RWPE2 (cell line): ENCODE measurements at regions not wholly inside any gene's neighbourhood (a gene's known extent, or its start where the extent isn't known, plus 50 kb on each side); places are given as distances from the start of the nearest gene placed in this dataset.

ENCODE experiments used
- ATAC-seq: fragments of 200-7000 bp; cut with Tn5 transposase; 3 replicates; pipeline ENCODE4 v1.9.1; 2021; ENCODE audit warnings: low read depth
- DNase-seq: peaks from one replicate; pipeline ENCODE4 v3.0.0-alpha.2; 2020; ENCODE audit warnings: low spot score
- H3K27ac ChIP-seq: fragments of 450-650 bp; 2 replicates; pipeline ENCODE4 v1.5.1; 2017; ENCODE audit warnings: mild to moderate bottlenecking; ENCODE audit not compliant: poor library complexity, severe bottlenecking
- H3K27me3 ChIP-seq: fragments of 250-450 bp; sonication (Bioruptor Pico); 2 replicates; pipeline ENCODE4 v1.5.1; 2021; ENCODE audit warnings: mild to moderate bottlenecking, moderate library complexity; ENCODE audit not compliant: insufficient read depth, poor library complexity, severe bottlenecking
- H3K36me3 ChIP-seq: fragments of 250-450 bp; sonication (Bioruptor Pico); 2 replicates; pipeline ENCODE4 v1.5.1; 2020; ENCODE audit warnings: low read depth, mild to moderate bottlenecking, moderate library complexity
- H3K4me1 ChIP-seq: fragments of 250-450 bp; sonication (Bioruptor Pico); 2 replicates; pipeline ENCODE4 v1.5.1; 2021; ENCODE audit warnings: mild to moderate bottlenecking, moderate library complexity; ENCODE audit not compliant: insufficient read depth, poor library complexity, severe bottlenecking
- H3K4me3 ChIP-seq: fragments of 250-450 bp; sonication (Bioruptor Pico); 2 replicates; pipeline ENCODE4 v1.5.1; 2021; ENCODE audit warnings: mild to moderate bottlenecking, moderate library complexity; ENCODE audit not compliant: severe bottlenecking
- H3K9me3 ChIP-seq: fragments of 250-450 bp; sonication (Bioruptor Pico); 2 replicates; pipeline ENCODE4 v1.5.1; 2021; ENCODE audit warnings: mild to moderate bottlenecking, moderate library complexity; ENCODE audit not compliant: severe bottlenecking
- TF ChIP-seq, protein P1 (sequence below): fragments of 450-650 bp; IDR thresholded peaks from one replicate; pipeline ENCODE4 v1.5.1; 2017; ENCODE audit warnings: mild to moderate bottlenecking, moderate library complexity; ENCODE audit not compliant: poor library complexity, severe bottlenecking

DNA sequence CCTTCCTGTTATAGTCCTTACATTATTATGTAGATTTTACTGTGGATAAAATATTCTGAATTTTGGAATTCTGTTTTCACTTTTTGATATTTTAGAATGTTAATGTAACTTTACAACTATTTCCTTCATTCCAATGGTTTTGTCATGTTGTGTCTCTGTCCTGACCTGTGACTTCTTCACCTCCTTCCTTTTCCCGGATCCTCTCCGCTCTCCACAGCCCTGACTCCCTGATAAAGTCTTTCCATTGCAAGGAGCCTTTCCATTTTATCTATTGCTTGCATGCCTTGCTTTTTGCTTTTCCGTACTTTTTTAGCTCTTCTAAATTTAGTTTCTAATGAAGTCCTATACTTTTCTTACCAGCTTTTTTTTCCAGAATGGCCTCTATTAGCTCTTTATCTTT lies 117.6 kb upstream of the ARRDC3 start:
- Histone ChIP-seq H3K4me1 (no peaks in the 10 kb centered on the region), H3K36me3 (no peaks in the 10 kb centered on the region), H3K27me3 (no peaks in the 10 kb centered on the region)

DNA sequence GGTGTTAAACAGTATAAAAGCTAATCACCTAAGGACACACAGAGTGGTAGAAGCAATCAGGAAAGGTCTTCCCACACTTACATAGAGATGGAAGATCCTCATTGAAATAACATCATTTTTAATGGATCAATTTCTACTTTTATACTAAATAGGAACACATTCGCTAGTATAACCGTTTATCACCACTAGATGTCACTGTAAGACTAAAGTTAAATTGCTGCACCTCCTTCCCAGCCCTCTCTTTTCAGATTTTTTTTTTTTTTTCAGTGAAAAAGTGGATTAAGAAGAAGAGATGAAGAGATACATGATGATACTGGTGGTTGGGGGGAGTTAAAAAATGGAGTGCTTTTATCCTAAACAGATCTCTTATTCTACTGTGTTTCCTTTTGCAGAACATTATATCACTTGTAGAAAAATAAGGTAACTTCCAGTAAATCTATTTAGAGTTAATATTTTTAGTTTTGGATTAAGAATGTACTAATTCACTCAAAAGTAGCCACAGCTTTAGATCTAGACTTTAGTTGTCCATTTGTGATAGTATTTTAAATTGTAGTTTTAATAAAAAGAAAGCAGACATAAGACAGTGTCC lies 116.9 kb upstream of the ARRDC3 start:
- Histone ChIP-seq H3K27ac (no peak overlapping the region), H3K9me3 (no peaks in the 10 kb centered on the region), H3K4me3 (no peak overlapping the region), H3K36me3 (no peaks in the 10 kb centered on the region), H3K27me3 (no peaks in the 10 kb centered on the region), H3K4me1 (no peaks in the 10 kb centered on the region)
- ATAC-seq: peak; percentile 43; the same call in 1 of the 3 replicates
- no peak for DNase-seq
- TF ChIP-seq, protein P1, sequence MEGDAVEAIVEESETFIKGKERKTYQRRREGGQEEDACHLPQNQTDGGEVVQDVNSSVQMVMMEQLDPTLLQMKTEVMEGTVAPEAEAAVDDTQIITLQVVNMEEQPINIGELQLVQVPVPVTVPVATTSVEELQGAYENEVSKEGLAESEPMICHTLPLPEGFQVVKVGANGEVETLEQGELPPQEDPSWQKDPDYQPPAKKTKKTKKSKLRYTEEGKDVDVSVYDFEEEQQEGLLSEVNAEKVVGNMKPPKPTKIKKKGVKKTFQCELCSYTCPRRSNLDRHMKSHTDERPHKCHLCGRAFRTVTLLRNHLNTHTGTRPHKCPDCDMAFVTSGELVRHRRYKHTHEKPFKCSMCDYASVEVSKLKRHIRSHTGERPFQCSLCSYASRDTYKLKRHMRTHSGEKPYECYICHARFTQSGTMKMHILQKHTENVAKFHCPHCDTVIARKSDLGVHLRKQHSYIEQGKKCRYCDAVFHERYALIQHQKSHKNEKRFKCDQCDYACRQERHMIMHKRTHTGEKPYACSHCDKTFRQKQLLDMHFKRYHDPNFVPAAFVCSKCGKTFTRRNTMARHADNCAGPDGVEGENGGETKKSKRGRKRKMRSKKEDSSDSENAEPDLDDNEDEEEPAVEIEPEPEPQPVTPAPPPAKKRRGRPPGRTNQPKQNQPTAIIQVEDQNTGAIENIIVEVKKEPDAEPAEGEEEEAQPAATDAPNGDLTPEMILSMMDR: peak; percentile 91

More for the DNA sequence above, 117.6 kb upstream of the ARRDC3 start:
- no peaks in the 10 kb centered on the region for H3K9me3 ChIP-seq
- H3K4me3 ChIP-seq: no peak overlapping the region
- no peak for ATAC-seq
- no peak overlapping the region for H3K27ac ChIP-seq
- TF ChIP-seq, protein P1: no peak
- DNase-seq: no peak

DNA sequence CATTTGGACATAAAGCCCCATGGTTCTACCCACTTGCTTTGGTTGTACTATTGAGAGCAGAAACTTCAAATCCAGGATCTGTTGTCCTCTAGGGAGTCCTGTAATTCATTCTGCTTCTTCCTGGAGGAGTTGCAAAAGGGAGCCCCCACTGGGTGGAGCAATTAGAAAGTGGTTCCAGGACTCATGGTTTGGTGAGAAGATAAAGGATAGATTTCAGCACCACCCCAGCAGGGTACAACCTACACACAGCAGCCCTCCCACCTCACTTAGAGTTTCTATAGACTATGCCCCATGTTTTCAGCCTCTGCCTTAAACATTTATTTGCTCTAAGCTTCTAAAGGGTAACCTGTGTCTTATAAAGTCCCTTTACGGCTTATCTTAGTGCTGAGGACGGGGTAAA lies 112.6 kb upstream of the ARRDC3 start:
- no peak for ATAC-seq
- no peaks in the 10 kb centered on the region for H3K27me3 ChIP-seq
- no peak overlapping the region for H3K27ac ChIP-seq
- H3K4me3 ChIP-seq: no peak overlapping the region
- no peaks in the 10 kb centered on the region for H3K4me1 ChIP-seq
- no peak for DNase-seq
- H3K9me3 ChIP-seq: no peaks in the 10 kb centered on the region
- H3K36me3 ChIP-seq: no peaks in the 10 kb centered on the region
- TF ChIP-seq, protein P1: no peak

DNA sequence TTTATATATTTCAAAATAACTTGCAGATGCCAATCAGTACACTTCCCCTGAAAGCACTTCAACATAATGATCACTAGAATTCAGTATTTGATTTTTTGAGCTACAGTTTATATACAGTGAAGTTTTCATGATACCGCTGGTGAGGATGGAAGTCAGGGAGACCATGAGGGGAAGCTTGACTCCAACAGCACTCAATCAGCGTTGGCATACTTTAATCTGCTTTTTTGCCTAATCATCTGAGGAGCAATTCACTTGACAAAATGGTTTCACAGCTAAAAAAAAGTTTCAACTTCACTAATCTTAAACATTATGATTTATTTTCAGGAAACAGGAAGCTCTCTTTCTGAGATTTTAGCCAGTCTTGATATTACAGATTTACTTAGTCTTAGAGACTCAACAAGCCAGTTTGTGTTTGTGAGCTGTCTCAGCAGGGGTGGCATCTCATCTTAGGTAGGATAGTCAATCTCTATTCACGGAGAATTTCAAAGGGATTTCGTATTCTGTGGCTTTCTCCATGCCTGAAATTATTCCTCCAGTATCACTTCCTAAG lies 111.4 kb upstream of the ARRDC3 start:
- H3K4me3 ChIP-seq: no peak overlapping the region
- TF ChIP-seq, protein P1: no peak
- H3K4me1 ChIP-seq: no peaks in the 10 kb centered on the region
- H3K27me3 ChIP-seq: no peaks in the 10 kb centered on the region
- no peaks in the 10 kb centered on the region for H3K36me3 ChIP-seq
- no peak for DNase-seq
- ATAC-seq: no peak
- H3K9me3 ChIP-seq: no peaks in the 10 kb centered on the region
- no peak overlapping the region for H3K27ac ChIP-seq

DNA sequence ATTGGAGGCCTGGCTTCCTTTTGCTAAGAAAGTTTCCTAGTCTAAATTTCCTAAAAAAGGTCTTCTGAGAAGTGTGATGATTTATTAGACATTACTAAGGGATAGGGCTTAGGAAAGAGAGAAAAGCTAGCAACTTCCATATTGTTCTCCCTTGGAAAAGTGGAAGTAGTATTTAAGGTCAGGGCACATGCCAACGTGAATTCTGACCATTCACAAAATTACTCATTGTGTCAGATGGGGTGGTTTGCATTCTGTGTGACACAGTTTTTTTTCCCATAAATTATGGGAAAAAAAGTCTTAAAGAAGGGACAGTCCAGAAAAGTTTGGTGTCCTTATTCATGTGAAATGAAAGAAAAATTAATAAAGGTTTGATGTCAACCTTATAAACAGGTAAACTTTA lies 110.0 kb upstream of the ARRDC3 start:
- ATAC-seq (no peak), DNase-seq (no peak)
- no peak overlapping the region for H3K4me3 ChIP-seq
- H3K36me3 ChIP-seq: no peaks in the 10 kb centered on the region
- TF ChIP-seq, protein P1: no peak
- no peaks in the 10 kb centered on the region for H3K27me3 ChIP-seq
- no peaks in the 10 kb centered on the region for H3K9me3 ChIP-seq
- no peak overlapping the region for H3K27ac ChIP-seq
- H3K4me1 ChIP-seq: no peaks in the 10 kb centered on the region
